PC-3 (cell line): ENCODE measurements at regions not wholly inside any gene's neighbourhood (a gene's known extent, or its start where the extent isn't known, plus 50 kb on each side); places are given as distances from the start of the nearest gene placed in this dataset.

Source experiments
- CTCF ChIP-seq: fragments of 300-600 bp; sonication (generic); conservative IDR thresholded peaks from 2 replicates; pipeline ENCODE4 v1.5.1; 2017; ENCODE audit warnings: antibody characterized with exemption, low read depth, mild to moderate bottlenecking, low read length
- EZH2 ChIP-seq: fragments of 300-600 bp; sonication (generic); IDR thresholded peaks from one replicate; pipeline ENCODE4 v1.6.1; 2017; ENCODE audit warnings: antibody characterized with exemption, mild to moderate bottlenecking, low read length; ENCODE audit not compliant: unreplicated experiment

DNA sequence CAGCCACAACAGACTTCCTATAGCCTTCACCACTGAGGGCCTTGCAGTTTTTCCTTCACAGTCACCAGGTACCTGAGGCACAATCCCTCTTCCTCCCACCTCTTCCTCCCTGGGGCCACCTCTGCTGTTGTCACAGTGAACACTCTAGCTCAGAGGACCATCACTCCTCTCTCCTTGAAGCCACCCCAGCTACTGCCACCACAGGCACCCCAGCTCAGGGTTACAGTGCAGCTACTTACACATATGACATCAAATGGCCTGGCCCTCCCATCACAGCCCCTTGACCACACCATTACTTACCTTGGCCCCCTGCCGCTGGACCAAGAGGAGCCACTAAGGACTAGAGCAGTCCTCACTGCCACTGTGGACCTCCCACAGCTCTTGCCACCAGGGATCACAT lies 213.5 kb upstream of the CRBN start:
- no peak for TF ChIP-seq CTCF
- TF ChIP-seq EZH2, result no peak
